HepG2 (cell line): ENCODE measurements at regions not wholly inside any gene's neighbourhood (a gene's known extent, or its start where the extent isn't known, plus 50 kb on each side); places are given as distances from the start of the nearest gene placed in this dataset.

ENCODE experiments used
- ATAC-seq: fragments of 200-7000 bp; cut with Tn5 transposase; 3 replicates; pipeline ENCODE4 v1.9.1; 2020; ENCODE audit warnings: mild to moderate bottlenecking, moderate library complexity
- BruUV-seq: library from RNA; stranded (reverse); fragments of 400-500 nt; replicated peaks from 2 replicates; lab custom pipeline; 2021; lab: Mats Ljungman, UMichigan
- CTCF ChIA-PET: fragments of 300-600 bp; formaldehyde crosslinking; extraction: SDS; loops from one replicate; lab custom pipeline; 2021; ENCODE audit warnings: low total read pairs, inconsistent platforms, low intra/inter-chr PET ratio; lab: Yijun Ruan, JAX
- POLR2A ChIA-PET: fragments of 350-600 bp; sonication (Branson Sonifier 250); formaldehyde crosslinking; loops from one replicate; lab custom pipeline; 2020; ENCODE audit warnings: antibody characterized with exemption, inconsistent platforms; lab: Yijun Ruan, JAX
- DNase-seq: peaks from one replicate; pipeline ENCODE4 v3.0.0-alpha.2; 2015; ENCODE audit warnings: low spot score
- FAIRE-seq: peaks from 3 replicates; lab custom pipeline; 2011; peaks lifted over from hg19 to GRCh38; lab: Jason Lieb, UNC
- H2AFZ ChIP-seq: one replicate; pipeline ENCODE4 v1.6.1; 2011; ENCODE audit warnings: low read length, inconsistent platforms
- H3K27ac ChIP-seq: fragments of 300-600 bp; 3 replicates; pipeline ENCODE4 v1.8.0; 2011; ENCODE audit warnings: mixed run types, mild to moderate bottlenecking, mixed read lengths, low read length, inconsistent platforms; ENCODE audit not compliant: insufficient read depth; ENCODE audit errors: extremely low read length
- H3K27me3 ChIP-seq, 2 experiments: fragments of 200-600 bp in 1 of 2; 2 replicates in 1 of 2; 3 replicates in 1 of 2; pipeline versions ENCODE4 v1.6.0 to v1.8.0; 2011; ENCODE audit warnings: low read length in 2 of 2, mild to moderate bottlenecking in 2 of 2, moderate library complexity in 2 of 2, inconsistent platforms in 1 of 2; ENCODE audit not compliant: insufficient read depth in 2 of 2, control insufficient read depth in 1 of 2
- H3K36me3 ChIP-seq, 2 experiments: fragments of 200-600 bp in 1 of 2; replicated peaks in 1 of 2; 2 replicates in 1 of 2; 3 replicates in 1 of 2; pipeline versions ENCODE4 v1.5.1 to v1.8.0; 2011; ENCODE audit warnings: low read length in 2 of 2, inconsistent platforms in 1 of 2; ENCODE audit not compliant: insufficient read depth in 2 of 2, control insufficient read depth in 1 of 2
- H3K4me1 ChIP-seq: 2 replicates; pipeline ENCODE4 v1.5.1; 2012; ENCODE audit warnings: low read length, inconsistent platforms; ENCODE audit not compliant: insufficient read depth
- H3K4me2 ChIP-seq: 2 replicates; pipeline ENCODE4 v1.6.0; 2011; ENCODE audit warnings: low read depth, low read length, inconsistent platforms
- H3K4me3 ChIP-seq, 3 experiments: fragments of 200-600 bp in 1 of 3; sonication (generic), shearing (Covaris generic) in 1 of 3; replicated peaks in 1 of 3; 2 replicates each; pipeline ENCODE4 v1.5.1; 2011 to 2016; ENCODE audit warnings: low read length in 3 of 3, inconsistent platforms in 2 of 3, low read depth in 2 of 3, mild to moderate bottlenecking in 2 of 3, control low read depth in 1 of 3, mixed read lengths in 1 of 3; ENCODE audit not compliant: insufficient read depth in 1 of 3
- H3K79me2 ChIP-seq: one replicate; pipeline ENCODE4 v1.6.1; 2011; ENCODE audit warnings: low read length, inconsistent platforms; ENCODE audit not compliant: insufficient read depth
- H3K9ac ChIP-seq: 2 replicates; pipeline ENCODE4 v1.6.0; 2011; ENCODE audit warnings: mild to moderate bottlenecking, low read depth, low read length, inconsistent platforms; ENCODE audit not compliant: insufficient read depth
- H3K9me3 ChIP-seq: 2 replicates; pipeline ENCODE4 v1.5.1; 2012; ENCODE audit warnings: mild to moderate bottlenecking, low read length
- H4K20me1 ChIP-seq: 2 replicates; pipeline ENCODE4 v1.6.0; 2011; ENCODE audit warnings: inconsistent platforms, mild to moderate bottlenecking, low read length, moderate library complexity; ENCODE audit not compliant: insufficient read depth
- FOXA3 ChIP-seq: IDR thresholded peaks from 2 replicates; pipeline ENCODE4 v1.6.1; 2016; ENCODE audit warnings: missing genetic modification reagents, missing compliant biosample characterization
- FOXK2 ChIP-seq: fragments of 450-650 bp; IDR thresholded peaks from 2 replicates; pipeline ENCODE4 v1.6.1; 2016
- KDM3A ChIP-seq: IDR thresholded peaks from 2 replicates; pipeline ENCODE4 v1.6.1; 2018; ENCODE audit warnings: low read depth, missing compliant biosample characterization
- KLF9 ChIP-seq: IDR thresholded peaks from 2 replicates; pipeline ENCODE4 v1.6.1; 2016; ENCODE audit warnings: low read depth
- MED8 ChIP-seq: sonication (generic); formaldehyde crosslinking; IDR thresholded peaks from 2 replicates; pipeline ENCODE4 v1.8.1; 2023; ENCODE audit warnings: mild to moderate bottlenecking, missing genetic modification reagents; ENCODE audit not compliant: insufficient replicate concordance
- PHF5A ChIP-seq: IDR thresholded peaks from one replicate; pipeline ENCODE4 v1.6.1; 2018; ENCODE audit warnings: low read depth, missing genetic modification reagents; ENCODE audit not compliant: unreplicated experiment
- RFX1 ChIP-seq: fragments of 450-650 bp; IDR thresholded peaks from 2 replicates; pipeline ENCODE4 v1.6.1; 2017
- THYN1 ChIP-seq: sonication (generic); formaldehyde crosslinking; IDR thresholded peaks from 2 replicates; pipeline ENCODE4 v1.8.1; 2023; ENCODE audit warnings: low read depth, mild to moderate bottlenecking, moderate library complexity, missing genetic modification reagents, borderline replicate concordance
- ZNF253 ChIP-seq: sonication (generic); formaldehyde crosslinking; IDR thresholded peaks from 2 replicates; pipeline ENCODE4 v1.8.0; 2022; ENCODE audit warnings: mild to moderate bottlenecking, missing genetic modification reagents, borderline replicate concordance
- ZNF510 ChIP-seq: sonication (generic); formaldehyde crosslinking; IDR thresholded peaks from 2 replicates; pipeline ENCODE4 v1.4.0; 2020; ENCODE audit warnings: low read depth, mild to moderate bottlenecking, missing genetic modification reagents
- ZNF615 ChIP-seq: sonication (generic); formaldehyde crosslinking; IDR thresholded peaks from 2 replicates; pipeline ENCODE4 v1.5.0; 2020; ENCODE audit warnings: mild to moderate bottlenecking, missing genetic modification reagents, borderline replicate concordance
- ZNF839 ChIP-seq: sonication (generic); formaldehyde crosslinking; IDR thresholded peaks from 2 replicates; pipeline ENCODE4 v1.4.0; 2020; ENCODE audit warnings: missing genetic modification reagents, mild to moderate bottlenecking, borderline replicate concordance
- WGBS: methylation state at CpG from one replicate; pipeline ENCODE4 v1.1.6; 2017; ENCODE audit warnings: low lambda C conversion rate; 5-methylcytosine and 5-hydroxymethylcytosine counted together
- in situ Hi-C: cut with HindIII; loops from 2 replicates; pipeline ENCODE4 v1.10.0; 2017; ENCODE audit warnings: low pct_unique_long_range_greater_than_20kb; ENCODE audit not compliant: extremely low pct_ligation_motif_present
- intact Hi-C: fragments of 100-400 bp; cut with micrococcal nuclease; formaldehyde crosslinking; loops from one replicate; pipeline ENCODE4 v1.10.0; 2022; ENCODE audit not compliant: unreplicated experiment
- TF ChIP-seq, protein P1 (sequence below): conservative IDR thresholded peaks from 2 replicates; pipeline ENCODE4 v1.6.1; 2018; ENCODE audit warnings: missing genetic modification reagents
- TF ChIP-seq, protein P2 (sequence below): sonication (generic); formaldehyde crosslinking; IDR thresholded peaks from 2 replicates; pipeline ENCODE4 v1.4.0; 2020; ENCODE audit warnings: mild to moderate bottlenecking, missing genetic modification reagents
- TF ChIP-seq, protein P3 (sequence below): sonication (generic); formaldehyde crosslinking; IDR thresholded peaks from 2 replicates; pipeline ENCODE4 v1.5.0; 2020; ENCODE audit warnings: missing genetic modification reagents
- TF ChIP-seq, protein P4 (sequence below): sonication (generic); formaldehyde crosslinking; IDR thresholded peaks from 2 replicates; pipeline ENCODE4 v1.4.0; 2020; ENCODE audit warnings: mild to moderate bottlenecking, missing genetic modification reagents
- TF ChIP-seq, protein P5 (sequence below): sonication (generic); formaldehyde crosslinking; IDR thresholded peaks from 2 replicates; pipeline ENCODE4 v1.4.0; 2020; ENCODE audit warnings: missing genetic modification reagents

- no peak for ATAC-seq
- H3K27ac ChIP-seq, result no peak overlapping the region
- no CpG with 5 or more reads among the region's 6 CpGs for WGBS
- H2AFZ ChIP-seq, result no peak overlapping the region
- intact Hi-C loops, result no loop called here
- CTCF ChIA-PET, result no interaction called here
- H4K20me1 ChIP-seq, result no peaks in the 10 kb centered on the region
- no peaks in the 10 kb centered on the region for H3K4me1 ChIP-seq
- no peaks in the 10 kb centered on the region for H3K79me2 ChIP-seq
- H3K4me2 ChIP-seq, result no peak overlapping the region
- TF ChIP-seq ZNF615 (CRISPR knock-in tag), result no peak
- TF ChIP-seq FOXK2, result no peak
- TF ChIP-seq, protein P1, sequence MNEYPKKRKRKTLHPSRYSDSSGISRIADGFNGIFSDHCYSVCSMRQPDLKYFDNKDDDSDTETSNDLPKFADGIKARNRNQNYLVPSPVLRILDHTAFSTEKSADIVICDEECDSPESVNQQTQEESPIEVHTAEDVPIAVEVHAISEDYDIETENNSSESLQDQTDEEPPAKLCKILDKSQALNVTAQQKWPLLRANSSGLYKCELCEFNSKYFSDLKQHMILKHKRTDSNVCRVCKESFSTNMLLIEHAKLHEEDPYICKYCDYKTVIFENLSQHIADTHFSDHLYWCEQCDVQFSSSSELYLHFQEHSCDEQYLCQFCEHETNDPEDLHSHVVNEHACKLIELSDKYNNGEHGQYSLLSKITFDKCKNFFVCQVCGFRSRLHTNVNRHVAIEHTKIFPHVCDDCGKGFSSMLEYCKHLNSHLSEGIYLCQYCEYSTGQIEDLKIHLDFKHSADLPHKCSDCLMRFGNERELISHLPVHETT (CRISPR knock-in tag), result no peak
- no peak for TF ChIP-seq PHF5A (CRISPR knock-in tag)
- TF ChIP-seq, protein P2, sequence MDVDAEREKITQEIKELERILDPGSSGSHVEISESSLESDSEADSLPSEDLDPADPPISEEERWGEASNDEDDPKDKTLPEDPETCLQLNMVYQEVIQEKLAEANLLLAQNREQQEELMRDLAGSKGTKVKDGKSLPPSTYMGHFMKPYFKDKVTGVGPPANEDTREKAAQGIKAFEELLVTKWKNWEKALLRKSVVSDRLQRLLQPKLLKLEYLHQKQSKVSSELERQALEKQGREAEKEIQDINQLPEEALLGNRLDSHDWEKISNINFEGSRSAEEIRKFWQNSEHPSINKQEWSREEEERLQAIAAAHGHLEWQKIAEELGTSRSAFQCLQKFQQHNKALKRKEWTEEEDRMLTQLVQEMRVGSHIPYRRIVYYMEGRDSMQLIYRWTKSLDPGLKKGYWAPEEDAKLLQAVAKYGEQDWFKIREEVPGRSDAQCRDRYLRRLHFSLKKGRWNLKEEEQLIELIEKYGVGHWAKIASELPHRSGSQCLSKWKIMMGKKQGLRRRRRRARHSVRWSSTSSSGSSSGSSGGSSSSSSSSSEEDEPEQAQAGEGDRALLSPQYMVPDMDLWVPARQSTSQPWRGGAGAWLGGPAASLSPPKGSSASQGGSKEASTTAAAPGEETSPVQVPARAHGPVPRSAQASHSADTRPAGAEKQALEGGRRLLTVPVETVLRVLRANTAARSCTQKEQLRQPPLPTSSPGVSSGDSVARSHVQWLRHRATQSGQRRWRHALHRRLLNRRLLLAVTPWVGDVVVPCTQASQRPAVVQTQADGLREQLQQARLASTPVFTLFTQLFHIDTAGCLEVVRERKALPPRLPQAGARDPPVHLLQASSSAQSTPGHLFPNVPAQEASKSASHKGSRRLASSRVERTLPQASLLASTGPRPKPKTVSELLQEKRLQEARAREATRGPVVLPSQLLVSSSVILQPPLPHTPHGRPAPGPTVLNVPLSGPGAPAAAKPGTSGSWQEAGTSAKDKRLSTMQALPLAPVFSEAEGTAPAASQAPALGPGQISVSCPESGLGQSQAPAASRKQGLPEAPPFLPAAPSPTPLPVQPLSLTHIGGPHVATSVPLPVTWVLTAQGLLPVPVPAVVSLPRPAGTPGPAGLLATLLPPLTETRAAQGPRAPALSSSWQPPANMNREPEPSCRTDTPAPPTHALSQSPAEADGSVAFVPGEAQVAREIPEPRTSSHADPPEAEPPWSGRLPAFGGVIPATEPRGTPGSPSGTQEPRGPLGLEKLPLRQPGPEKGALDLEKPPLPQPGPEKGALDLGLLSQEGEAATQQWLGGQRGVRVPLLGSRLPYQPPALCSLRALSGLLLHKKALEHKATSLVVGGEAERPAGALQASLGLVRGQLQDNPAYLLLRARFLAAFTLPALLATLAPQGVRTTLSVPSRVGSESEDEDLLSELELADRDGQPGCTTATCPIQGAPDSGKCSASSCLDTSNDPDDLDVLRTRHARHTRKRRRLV (CRISPR knock-in tag), result no peak
- no peak for TF ChIP-seq RFX1
- no peak for TF ChIP-seq FOXA3 (CRISPR knock-in tag)
- no peak for TF ChIP-seq KLF9 (CRISPR knock-in tag)
- no peak for TF ChIP-seq ZNF839
- no peak for TF ChIP-seq MED8
- TF ChIP-seq ZNF253 (CRISPR knock-in tag), result no peak
- no peak for TF ChIP-seq KDM3A (CRISPR knock-in tag)
- TF ChIP-seq THYN1 (CRISPR knock-in tag), result no peak
- TF ChIP-seq, protein P3, sequence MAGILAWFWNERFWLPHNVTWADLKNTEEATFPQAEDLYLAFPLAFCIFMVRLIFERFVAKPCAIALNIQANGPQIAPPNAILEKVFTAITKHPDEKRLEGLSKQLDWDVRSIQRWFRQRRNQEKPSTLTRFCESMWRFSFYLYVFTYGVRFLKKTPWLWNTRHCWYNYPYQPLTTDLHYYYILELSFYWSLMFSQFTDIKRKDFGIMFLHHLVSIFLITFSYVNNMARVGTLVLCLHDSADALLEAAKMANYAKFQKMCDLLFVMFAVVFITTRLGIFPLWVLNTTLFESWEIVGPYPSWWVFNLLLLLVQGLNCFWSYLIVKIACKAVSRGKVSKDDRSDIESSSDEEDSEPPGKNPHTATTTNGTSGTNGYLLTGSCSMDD (CRISPR knock-in tag), result no peak
- no peak for TF ChIP-seq ZNF510 (CRISPR knock-in tag)
- TF ChIP-seq, protein P4, sequence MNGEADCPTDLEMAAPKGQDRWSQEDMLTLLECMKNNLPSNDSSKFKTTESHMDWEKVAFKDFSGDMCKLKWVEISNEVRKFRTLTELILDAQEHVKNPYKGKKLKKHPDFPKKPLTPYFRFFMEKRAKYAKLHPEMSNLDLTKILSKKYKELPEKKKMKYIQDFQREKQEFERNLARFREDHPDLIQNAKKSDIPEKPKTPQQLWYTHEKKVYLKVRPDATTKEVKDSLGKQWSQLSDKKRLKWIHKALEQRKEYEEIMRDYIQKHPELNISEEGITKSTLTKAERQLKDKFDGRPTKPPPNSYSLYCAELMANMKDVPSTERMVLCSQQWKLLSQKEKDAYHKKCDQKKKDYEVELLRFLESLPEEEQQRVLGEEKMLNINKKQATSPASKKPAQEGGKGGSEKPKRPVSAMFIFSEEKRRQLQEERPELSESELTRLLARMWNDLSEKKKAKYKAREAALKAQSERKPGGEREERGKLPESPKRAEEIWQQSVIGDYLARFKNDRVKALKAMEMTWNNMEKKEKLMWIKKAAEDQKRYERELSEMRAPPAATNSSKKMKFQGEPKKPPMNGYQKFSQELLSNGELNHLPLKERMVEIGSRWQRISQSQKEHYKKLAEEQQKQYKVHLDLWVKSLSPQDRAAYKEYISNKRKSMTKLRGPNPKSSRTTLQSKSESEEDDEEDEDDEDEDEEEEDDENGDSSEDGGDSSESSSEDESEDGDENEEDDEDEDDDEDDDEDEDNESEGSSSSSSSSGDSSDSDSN (CRISPR knock-in tag), result no peak
- TF ChIP-seq, protein P5, sequence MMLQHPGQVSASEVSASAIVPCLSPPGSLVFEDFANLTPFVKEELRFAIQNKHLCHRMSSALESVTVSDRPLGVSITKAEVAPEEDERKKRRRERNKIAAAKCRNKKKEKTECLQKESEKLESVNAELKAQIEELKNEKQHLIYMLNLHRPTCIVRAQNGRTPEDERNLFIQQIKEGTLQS (CRISPR knock-in tag), result no peak
- TF ChIP-seq, all 625 proteins: peak for 0
- no peak for FAIRE-seq
- in situ Hi-C loops, result no loop called here
- peaks cover 0 to 15% of the 10 kb centered on the region in 2 experiments; a peak in 1 of 5 replicates for H3K27me3 ChIP-seq
- H3K9ac ChIP-seq, result no peak overlapping the region
- DNase-seq, result no peak
- H3K9me3 ChIP-seq, result no peaks in the 10 kb centered on the region
- H3K4me3 ChIP-seq, result no peak overlapping the region
- no TSS peak for BruUV-seq
- no peaks in the 10 kb centered on the region for H3K36me3 ChIP-seq
- POLR2A ChIA-PET, result no interaction called here
Observed at GRCh38 chr14:95025941-95026340, 131.4 kb downstream of the DICER1 start.
